GM12878 (cell line): ENCODE measurements at regions not wholly inside any gene's neighbourhood (a gene's known extent, or its start where the extent isn't known, plus 50 kb on each side); places are given as distances from the start of the nearest gene placed in this dataset.

Experiments used
- ATAC-seq: fragments of 200-7000 bp; cut with Tn5 transposase; 3 replicates; pipeline ENCODE4 v1.9.1; 2020; ENCODE audit warnings: mild to moderate bottlenecking, moderate library complexity
- BruUV-seq: library from RNA; stranded (reverse); fragments of 400-500 nt; replicated peaks from 2 replicates; lab custom pipeline; 2021; lab: Mats Ljungman, UMichigan
- CTCF ChIA-PET: fragments of 300-600 bp; sonication (Branson Sonifier 250); formaldehyde crosslinking; extraction: SDS; loops from one replicate; lab custom pipeline; 2021; ENCODE audit warnings: inconsistent platforms; lab: Yijun Ruan, JAX
- POLR2A ChIA-PET: fragments of 350-600 bp; formaldehyde crosslinking; extraction: SDS; loops from one replicate; lab custom pipeline; 2021; ENCODE audit warnings: inconsistent platforms; lab: Charles Lee
- RAD21 ChIA-PET: fragments of 300-600 bp; sonication (Branson Sonifier 250); formaldehyde crosslinking; loops from one replicate; lab custom pipeline; 2023; ENCODE audit warnings: antibody characterized with exemption; ENCODE audit not compliant: unreplicated experiment; lab: Charles Lee
- SMC1A ChIA-PET: fragments of 300-600 bp; sonication (Branson Sonifier 250); formaldehyde crosslinking; loops from one replicate; lab custom pipeline; 2023; ENCODE audit not compliant: unreplicated experiment, uncharacterized antibody; lab: Charles Lee
- DNase-seq: peaks from one replicate; pipeline ENCODE4 v3.0.0-alpha.2; 2011; ENCODE audit warnings: low read depth, low spot score
- FAIRE-seq: peaks from 3 replicates; lab custom pipeline; 2011; peaks lifted over from hg19 to GRCh38; lab: Jason Lieb, UNC
- H2AFZ ChIP-seq: 2 replicates; pipeline ENCODE4 v1.6.0; 2011; ENCODE audit warnings: low read depth, low read length, control low read depth; ENCODE audit not compliant: control insufficient read depth
- H3K27ac ChIP-seq: 2 replicates; pipeline ENCODE4 v1.5.1; 2011; ENCODE audit warnings: control low read depth; ENCODE audit not compliant: control insufficient read depth, insufficient read depth
- H3K27me3 ChIP-seq, 2 experiments: replicated peaks in 1 of 2; 2 replicates each; pipeline versions ENCODE4 v1.6.0 to v1.6.1; 2011; ENCODE audit warnings: low read length in 1 of 2; ENCODE audit not compliant: control insufficient read depth in 2 of 2, insufficient read depth in 2 of 2
- H3K36me3 ChIP-seq, 2 experiments: 2 replicates each; pipeline ENCODE4 v1.5.1; 2011; ENCODE audit warnings: low read length in 1 of 2; ENCODE audit not compliant: control insufficient read depth in 2 of 2, insufficient read depth in 2 of 2
- H3K4me1 ChIP-seq: 2 replicates; pipeline ENCODE4 v1.6.1; 2011; ENCODE audit warnings: mild to moderate bottlenecking, low read length, moderate library complexity, mixed read lengths; ENCODE audit not compliant: control insufficient read depth, insufficient read depth
- H3K4me2 ChIP-seq: 2 replicates; pipeline ENCODE4 v1.6.0; 2011; ENCODE audit warnings: control low read depth; ENCODE audit not compliant: control insufficient read depth, insufficient read depth
- H3K4me3 ChIP-seq: fragments of 200-600 bp; sonication (generic); 2 replicates; pipeline ENCODE4 v1.5.1; 2016
- H3K79me2 ChIP-seq: 2 replicates; pipeline ENCODE4 v1.6.0; 2011; ENCODE audit warnings: low read length; ENCODE audit not compliant: control insufficient read depth, insufficient read depth
- H3K9ac ChIP-seq: 2 replicates; pipeline ENCODE4 v1.8.0; 2011; ENCODE audit warnings: low read length, control low read depth, mixed read lengths; ENCODE audit not compliant: control insufficient read depth, insufficient read depth
- H3K9me3 ChIP-seq: replicated peaks from 3 replicates; pipeline ENCODE4 v1.5.1; 2011; ENCODE audit warnings: mild to moderate bottlenecking, low read length; ENCODE audit not compliant: control insufficient read depth, insufficient read depth
- H4K20me1 ChIP-seq: 2 replicates; pipeline ENCODE4 v1.6.0; 2011; ENCODE audit not compliant: control insufficient read depth, insufficient read depth
- BACH1 ChIP-seq: fragments of 450-650 bp; IDR thresholded peaks from 2 replicates; pipeline ENCODE4 v1.6.1; 2017; ENCODE audit warnings: mild to moderate bottlenecking, borderline replicate concordance
- CHD2 ChIP-seq: IDR thresholded peaks from 2 replicates; pipeline ENCODE4 v1.6.1; 2011; ENCODE audit warnings: low read depth, low read length, improper control_type of control experiment, borderline replicate concordance
- EED ChIP-seq: sonication (generic); IDR thresholded peaks from 2 replicates; pipeline ENCODE4 v1.6.1; 2016; ENCODE audit warnings: antibody characterized with exemption, low read depth
- HDGF ChIP-seq: fragments of 450-650 bp; IDR thresholded peaks from 2 replicates; pipeline ENCODE4 v1.6.1; 2016; ENCODE audit warnings: antibody characterized with exemption
- RUNX3 ChIP-seq: IDR thresholded peaks from 2 replicates; pipeline ENCODE4 v1.6.1; 2012; ENCODE audit warnings: low read length, inconsistent platforms
- WGBS: methylation state at CpG from one replicate; pipeline ENCODE4 v1.1.6; 2016; ENCODE audit warnings: low lambda C conversion rate; ENCODE audit not compliant: insufficient replicate concordance, insufficient coverage; ENCODE audit errors: missing lambda C conversion rate; 5-methylcytosine and 5-hydroxymethylcytosine counted together
- in situ Hi-C: fragments of 300-500 bp; cut with MboI; formaldehyde crosslinking; loops from 9 replicates; pipeline ENCODE4 v1.14.3; 2018; ENCODE audit warnings: mixed read lengths
- intact Hi-C: fragments of 100-400 bp; cut with micrococcal nuclease; formaldehyde crosslinking; loops from one replicate; pipeline ENCODE4 v1.14.2; 2022; ENCODE audit not compliant: unreplicated experiment
- TF ChIP-seq, protein P1 (sequence below): fragments of 450-650 bp; formaldehyde crosslinking; IDR thresholded peaks from 2 replicates; pipeline ENCODE4 v1.4.0; 2020; ENCODE audit warnings: mild to moderate bottlenecking, moderate library complexity
- TF ChIP-seq, protein P2 (sequence below): fragments of 450-650 bp; IDR thresholded peaks from 2 replicates; pipeline ENCODE4 v1.6.1; 2017; ENCODE audit warnings: mild to moderate bottlenecking
- TF ChIP-seq, protein P3 (sequence below): IDR thresholded peaks from 2 replicates; pipeline ENCODE4 v1.6.1; 2012; ENCODE audit warnings: mild to moderate bottlenecking, low read depth, low read length
- TF ChIP-seq, protein P4 (sequence below): fragments of 450-650 bp; IDR thresholded peaks from 2 replicates; pipeline ENCODE4 v1.6.1; 2017; ENCODE audit warnings: mild to moderate bottlenecking, low read depth, inconsistent platforms; ENCODE audit not compliant: poor library complexity, severe bottlenecking
- TF ChIP-seq, protein P5 (sequence below): IDR thresholded peaks from 2 replicates; pipeline ENCODE4 v1.6.1; 2011; ENCODE audit warnings: mild to moderate bottlenecking, low read depth, low read length, moderate library complexity; ENCODE audit not compliant: insufficient replicate concordance

DNA sequence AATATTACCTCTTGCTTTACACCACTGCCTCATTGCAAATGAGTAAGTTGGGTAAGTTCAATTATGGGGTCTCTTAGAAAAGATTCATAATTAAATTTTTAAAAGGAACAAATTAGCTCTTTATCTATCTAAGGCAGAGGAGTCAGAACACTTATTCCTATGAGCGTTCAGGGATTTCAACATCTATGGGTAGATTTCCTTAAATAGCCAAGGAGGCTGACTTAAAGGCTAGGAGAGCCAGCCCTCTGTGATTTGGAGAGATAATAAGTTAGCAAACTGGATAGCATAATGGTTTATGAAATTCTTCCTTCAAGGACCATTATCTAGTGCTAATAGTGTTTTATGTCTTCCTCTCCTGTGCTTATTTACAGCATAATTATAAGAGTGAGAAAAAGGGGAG lies 387.7 kb downstream of the STK39 start (continued):
- TF ChIP-seq, protein P1, sequence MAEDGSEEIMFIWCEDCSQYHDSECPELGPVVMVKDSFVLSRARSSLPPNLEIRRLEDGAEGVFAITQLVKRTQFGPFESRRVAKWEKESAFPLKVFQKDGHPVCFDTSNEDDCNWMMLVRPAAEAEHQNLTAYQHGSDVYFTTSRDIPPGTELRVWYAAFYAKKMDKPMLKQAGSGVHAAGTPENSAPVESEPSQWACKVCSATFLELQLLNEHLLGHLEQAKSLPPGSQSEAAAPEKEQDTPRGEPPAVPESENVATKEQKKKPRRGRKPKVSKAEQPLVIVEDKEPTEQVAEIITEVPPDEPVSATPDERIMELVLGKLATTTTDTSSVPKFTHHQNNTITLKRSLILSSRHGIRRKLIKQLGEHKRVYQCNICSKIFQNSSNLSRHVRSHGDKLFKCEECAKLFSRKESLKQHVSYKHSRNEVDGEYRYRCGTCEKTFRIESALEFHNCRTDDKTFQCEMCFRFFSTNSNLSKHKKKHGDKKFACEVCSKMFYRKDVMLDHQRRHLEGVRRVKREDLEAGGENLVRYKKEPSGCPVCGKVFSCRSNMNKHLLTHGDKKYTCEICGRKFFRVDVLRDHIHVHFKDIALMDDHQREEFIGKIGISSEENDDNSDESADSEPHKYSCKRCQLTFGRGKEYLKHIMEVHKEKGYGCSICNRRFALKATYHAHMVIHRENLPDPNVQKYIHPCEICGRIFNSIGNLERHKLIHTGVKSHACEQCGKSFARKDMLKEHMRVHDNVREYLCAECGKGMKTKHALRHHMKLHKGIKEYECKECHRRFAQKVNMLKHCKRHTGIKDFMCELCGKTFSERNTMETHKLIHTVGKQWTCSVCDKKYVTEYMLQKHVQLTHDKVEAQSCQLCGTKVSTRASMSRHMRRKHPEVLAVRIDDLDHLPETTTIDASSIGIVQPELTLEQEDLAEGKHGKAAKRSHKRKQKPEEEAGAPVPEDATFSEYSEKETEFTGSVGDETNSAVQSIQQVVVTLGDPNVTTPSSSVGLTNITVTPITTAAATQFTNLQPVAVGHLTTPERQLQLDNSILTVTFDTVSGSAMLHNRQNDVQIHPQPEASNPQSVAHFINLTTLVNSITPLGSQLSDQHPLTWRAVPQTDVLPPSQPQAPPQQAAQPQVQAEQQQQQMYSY (CRISPR knock-in tag): no peak
- TF ChIP-seq, protein P2, sequence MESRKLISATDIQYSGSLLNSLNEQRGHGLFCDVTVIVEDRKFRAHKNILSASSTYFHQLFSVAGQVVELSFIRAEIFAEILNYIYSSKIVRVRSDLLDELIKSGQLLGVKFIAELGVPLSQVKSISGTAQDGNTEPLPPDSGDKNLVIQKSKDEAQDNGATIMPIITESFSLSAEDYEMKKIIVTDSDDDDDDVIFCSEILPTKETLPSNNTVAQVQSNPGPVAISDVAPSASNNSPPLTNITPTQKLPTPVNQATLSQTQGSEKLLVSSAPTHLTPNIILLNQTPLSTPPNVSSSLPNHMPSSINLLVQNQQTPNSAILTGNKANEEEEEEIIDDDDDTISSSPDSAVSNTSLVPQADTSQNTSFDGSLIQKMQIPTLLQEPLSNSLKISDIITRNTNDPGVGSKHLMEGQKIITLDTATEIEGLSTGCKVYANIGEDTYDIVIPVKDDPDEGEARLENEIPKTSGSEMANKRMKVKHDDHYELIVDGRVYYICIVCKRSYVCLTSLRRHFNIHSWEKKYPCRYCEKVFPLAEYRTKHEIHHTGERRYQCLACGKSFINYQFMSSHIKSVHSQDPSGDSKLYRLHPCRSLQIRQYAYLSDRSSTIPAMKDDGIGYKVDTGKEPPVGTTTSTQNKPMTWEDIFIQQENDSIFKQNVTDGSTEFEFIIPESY: no peak
- TF ChIP-seq BACH1 (no peak), HDGF (no peak), RUNX3 (no peak), EED (no peak), CHD2 (no peak)

DNA sequence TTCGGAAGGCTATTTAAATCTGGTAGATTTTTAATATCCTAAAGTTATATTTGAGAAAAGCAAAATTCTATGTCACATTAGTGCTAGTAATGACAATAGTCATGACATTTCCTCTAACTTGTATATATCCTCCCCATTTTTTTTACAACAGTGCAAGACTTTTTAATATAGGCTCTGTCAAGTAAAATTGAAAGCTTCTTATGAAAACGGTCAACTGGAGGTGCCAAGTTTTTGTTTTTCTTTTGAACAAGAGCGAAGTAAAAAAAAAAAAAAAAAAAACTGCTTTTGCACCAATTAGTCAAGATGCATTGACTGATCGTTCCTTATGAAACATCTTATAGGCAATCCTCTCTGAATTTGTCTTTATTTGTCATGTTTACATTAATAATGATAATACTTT lies 389.3 kb downstream of the STK39 start:
- intact Hi-C loops: no loop called here
- in situ Hi-C loops: no loop called here
- Histone ChIP-seq H3K9ac (no peak overlapping the region), H3K9me3 (no peaks in the 10 kb centered on the region), H3K79me2 (no peaks in the 10 kb centered on the region), H3K27ac (no peak overlapping the region), H3K4me1 (no peaks in the 10 kb centered on the region), H4K20me1 (no peaks in the 10 kb centered on the region), H3K36me3 (no peaks in the 10 kb centered on the region), H3K4me2 (no peak overlapping the region), H2AFZ (no peak overlapping the region), H3K27me3 (no peaks in the 10 kb centered on the region), H3K4me3 (no peak overlapping the region)
- 34% methylated on average over 4 of the region's 4 CpGs for WGBS
- FAIRE-seq: no peak
- ChIA-PET CTCF (interaction anchor here (2.3 kb wide), 1 partner anchor 10 kb away, joined by 5 read pairs; no protein-coding TSS in a partner anchor), RAD21 (no interaction called here), SMC1A (no interaction called here), POLR2A (no interaction called here)
- DNase-seq: no peak
- ATAC-seq: no peak
- no TSS peak for BruUV-seq
- TF ChIP-seq, protein P3, sequence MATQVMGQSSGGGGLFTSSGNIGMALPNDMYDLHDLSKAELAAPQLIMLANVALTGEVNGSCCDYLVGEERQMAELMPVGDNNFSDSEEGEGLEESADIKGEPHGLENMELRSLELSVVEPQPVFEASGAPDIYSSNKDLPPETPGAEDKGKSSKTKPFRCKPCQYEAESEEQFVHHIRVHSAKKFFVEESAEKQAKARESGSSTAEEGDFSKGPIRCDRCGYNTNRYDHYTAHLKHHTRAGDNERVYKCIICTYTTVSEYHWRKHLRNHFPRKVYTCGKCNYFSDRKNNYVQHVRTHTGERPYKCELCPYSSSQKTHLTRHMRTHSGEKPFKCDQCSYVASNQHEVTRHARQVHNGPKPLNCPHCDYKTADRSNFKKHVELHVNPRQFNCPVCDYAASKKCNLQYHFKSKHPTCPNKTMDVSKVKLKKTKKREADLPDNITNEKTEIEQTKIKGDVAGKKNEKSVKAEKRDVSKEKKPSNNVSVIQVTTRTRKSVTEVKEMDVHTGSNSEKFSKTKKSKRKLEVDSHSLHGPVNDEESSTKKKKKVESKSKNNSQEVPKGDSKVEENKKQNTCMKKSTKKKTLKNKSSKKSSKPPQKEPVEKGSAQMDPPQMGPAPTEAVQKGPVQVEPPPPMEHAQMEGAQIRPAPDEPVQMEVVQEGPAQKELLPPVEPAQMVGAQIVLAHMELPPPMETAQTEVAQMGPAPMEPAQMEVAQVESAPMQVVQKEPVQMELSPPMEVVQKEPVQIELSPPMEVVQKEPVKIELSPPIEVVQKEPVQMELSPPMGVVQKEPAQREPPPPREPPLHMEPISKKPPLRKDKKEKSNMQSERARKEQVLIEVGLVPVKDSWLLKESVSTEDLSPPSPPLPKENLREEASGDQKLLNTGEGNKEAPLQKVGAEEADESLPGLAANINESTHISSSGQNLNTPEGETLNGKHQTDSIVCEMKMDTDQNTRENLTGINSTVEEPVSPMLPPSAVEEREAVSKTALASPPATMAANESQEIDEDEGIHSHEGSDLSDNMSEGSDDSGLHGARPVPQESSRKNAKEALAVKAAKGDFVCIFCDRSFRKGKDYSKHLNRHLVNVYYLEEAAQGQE: no peak
- TF ChIP-seq, protein P4, sequence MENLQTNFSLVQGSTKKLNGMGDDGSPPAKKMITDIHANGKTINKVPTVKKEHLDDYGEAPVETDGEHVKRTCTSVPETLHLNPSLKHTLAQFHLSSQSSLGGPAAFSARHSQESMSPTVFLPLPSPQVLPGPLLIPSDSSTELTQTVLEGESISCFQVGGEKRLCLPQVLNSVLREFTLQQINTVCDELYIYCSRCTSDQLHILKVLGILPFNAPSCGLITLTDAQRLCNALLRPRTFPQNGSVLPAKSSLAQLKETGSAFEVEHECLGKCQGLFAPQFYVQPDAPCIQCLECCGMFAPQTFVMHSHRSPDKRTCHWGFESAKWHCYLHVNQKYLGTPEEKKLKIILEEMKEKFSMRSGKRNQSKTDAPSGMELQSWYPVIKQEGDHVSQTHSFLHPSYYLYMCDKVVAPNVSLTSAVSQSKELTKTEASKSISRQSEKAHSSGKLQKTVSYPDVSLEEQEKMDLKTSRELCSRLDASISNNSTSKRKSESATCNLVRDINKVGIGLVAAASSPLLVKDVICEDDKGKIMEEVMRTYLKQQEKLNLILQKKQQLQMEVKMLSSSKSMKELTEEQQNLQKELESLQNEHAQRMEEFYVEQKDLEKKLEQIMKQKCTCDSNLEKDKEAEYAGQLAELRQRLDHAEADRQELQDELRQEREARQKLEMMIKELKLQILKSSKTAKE: no peak
- TF ChIP-seq, protein P5, sequence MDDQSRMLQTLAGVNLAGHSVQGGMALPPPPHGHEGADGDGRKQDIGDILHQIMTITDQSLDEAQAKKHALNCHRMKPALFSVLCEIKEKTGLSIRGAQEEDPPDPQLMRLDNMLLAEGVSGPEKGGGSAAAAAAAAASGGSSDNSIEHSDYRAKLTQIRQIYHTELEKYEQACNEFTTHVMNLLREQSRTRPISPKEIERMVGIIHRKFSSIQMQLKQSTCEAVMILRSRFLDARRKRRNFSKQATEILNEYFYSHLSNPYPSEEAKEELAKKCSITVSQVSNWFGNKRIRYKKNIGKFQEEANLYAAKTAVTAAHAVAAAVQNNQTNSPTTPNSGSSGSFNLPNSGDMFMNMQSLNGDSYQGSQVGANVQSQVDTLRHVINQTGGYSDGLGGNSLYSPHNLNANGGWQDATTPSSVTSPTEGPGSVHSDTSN: no peak
